ENCODE measurements at regions not wholly inside any gene's neighbourhood (a gene's known extent, or its start where the extent isn't known, plus 50 kb on each side); places are given as distances from the start of the nearest gene placed in this dataset.

DNA sequence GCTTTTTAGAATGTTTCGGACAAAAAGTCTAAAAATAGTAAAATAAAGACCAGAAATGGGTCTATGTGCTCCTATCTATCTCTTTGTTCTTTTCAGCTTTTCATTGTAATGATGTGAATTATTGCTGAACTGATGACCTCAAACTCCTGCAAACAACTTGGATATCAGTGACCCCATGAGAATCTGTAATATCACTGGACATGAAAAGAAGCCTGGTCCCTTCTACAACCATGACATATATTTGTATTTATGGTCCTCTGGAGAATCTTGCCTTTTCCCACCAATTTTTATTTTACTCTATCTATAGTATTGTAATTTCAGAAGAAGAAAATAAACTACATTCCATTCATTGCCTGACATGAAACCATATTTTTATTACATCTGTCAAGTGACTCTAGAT, 740.7 kb upstream of the CA10 start:
- TF ChIP-seq ZNF747 (tag by site-specific recombination; IDR thresholded peaks at IDR 0.05) (no peak), ZNF398 (tag by site-specific recombination; IDR thresholded peaks at IDR 0.05) (no peak), ZNF660 (tag by site-specific recombination; IDR thresholded peaks at IDR 0.05) (no peak), ZNF561 (tag by site-specific recombination; IDR thresholded peaks at IDR 0.05; ENCODE audit: borderline replicate concordance) (no peak)
- TF ChIP-seq, protein P1, sequence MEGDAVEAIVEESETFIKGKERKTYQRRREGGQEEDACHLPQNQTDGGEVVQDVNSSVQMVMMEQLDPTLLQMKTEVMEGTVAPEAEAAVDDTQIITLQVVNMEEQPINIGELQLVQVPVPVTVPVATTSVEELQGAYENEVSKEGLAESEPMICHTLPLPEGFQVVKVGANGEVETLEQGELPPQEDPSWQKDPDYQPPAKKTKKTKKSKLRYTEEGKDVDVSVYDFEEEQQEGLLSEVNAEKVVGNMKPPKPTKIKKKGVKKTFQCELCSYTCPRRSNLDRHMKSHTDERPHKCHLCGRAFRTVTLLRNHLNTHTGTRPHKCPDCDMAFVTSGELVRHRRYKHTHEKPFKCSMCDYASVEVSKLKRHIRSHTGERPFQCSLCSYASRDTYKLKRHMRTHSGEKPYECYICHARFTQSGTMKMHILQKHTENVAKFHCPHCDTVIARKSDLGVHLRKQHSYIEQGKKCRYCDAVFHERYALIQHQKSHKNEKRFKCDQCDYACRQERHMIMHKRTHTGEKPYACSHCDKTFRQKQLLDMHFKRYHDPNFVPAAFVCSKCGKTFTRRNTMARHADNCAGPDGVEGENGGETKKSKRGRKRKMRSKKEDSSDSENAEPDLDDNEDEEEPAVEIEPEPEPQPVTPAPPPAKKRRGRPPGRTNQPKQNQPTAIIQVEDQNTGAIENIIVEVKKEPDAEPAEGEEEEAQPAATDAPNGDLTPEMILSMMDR (tag by site-specific recombination; IDR thresholded peaks at IDR 0.05) = no peak
